ENCODE measurements at regions not wholly inside any gene's neighbourhood (a gene's known extent, or its start where the extent isn't known, plus 50 kb on each side); places are given as distances from the start of the nearest gene placed in this dataset.
"Not testable (repeated sequence)": the region's sequence is repeated elsewhere in the genome, so short reads cannot be mapped to it uniquely, and the experiment has no call there.

DNA sequence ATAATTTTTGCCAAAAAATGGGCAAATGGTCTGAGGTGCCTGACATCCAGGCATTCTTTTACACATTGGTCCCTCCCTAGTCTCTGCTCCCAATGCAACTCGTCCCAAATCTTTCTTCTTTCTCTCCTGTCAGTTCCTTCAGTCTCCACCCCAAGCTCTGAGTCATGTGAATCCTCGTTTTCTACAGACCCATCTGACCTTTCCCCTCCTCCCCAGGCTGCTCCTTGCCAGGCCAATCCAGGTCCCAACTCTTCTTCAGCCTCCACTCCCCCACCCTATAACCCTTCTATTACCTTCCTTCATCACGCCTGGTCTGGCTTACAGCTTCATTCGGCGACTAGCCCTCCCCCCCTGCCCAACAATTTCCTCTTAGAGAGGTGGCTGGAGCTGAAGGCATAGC, 55.3 kb downstream of the BBS10 start:
- DNase-seq (ENCODE audit: low read depth in 1 of 2, low spot score in 1 of 2) = not testable (repeated sequence)

DNA sequence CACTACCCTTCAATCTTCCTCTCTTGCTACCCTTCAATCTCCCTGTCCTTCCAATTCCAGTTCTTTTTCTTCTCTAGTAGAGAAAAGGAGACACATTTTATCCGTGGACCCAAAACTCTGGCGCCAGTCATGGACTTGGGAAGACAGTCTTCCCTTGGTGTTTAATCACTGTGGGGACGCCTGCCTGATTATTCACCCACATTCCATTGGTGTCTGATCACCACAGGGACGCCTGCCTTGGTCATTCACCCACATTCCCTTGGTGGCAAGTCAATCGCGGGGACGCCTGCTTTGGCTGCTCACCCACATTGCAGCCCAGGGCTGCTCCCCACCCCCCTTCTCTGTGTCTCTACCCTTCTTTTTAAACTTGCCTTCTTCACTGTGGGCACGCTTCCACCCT, 55.9 kb downstream of the BBS10 start:
- DNase-seq (ENCODE audit: low read depth in 1 of 2, low spot score in 1 of 2) = not testable (repeated sequence)

DNA sequence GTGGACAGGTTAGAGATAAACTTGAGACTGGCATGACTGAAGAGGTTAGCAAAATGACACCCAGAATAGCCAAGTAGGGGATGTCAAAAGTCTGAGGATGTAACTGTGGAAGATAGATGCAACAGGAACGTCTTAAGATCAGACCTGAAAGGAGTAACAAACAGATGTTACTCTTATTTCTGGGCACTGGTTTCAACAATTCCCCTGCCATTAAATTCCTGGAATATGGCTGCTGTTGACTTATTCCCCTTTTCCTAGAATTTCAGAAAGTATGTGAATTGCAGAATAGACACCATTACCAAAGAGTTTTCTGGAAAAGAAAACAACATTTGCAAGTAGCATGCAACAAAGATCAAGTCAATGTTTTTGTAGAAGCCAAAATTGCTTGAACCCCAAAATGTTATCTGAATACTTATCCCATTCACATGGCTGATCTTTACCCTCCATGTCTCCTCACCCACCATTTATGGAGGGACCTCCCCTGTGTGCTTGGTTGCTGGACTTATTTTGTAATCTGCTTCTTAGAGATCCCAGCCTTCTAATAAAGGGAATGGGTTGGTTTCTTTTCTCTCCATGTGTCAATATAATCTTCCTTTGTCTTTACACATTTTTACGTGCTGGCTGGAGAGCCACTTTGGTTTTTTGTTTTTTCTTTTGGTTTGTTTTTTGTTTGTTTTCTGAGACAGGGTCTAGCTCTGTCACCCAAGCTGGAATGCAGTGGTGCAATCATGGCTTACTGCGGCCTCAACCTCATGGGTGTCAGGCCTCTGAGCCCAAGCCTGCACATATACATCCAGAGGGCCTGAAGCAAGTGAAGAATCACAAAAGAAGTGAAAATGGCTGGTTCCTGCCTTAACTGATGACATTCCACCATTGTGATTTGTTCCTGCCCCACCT, 57.0 kb downstream of the BBS10 start:
- DNase-seq (ENCODE audit: low read depth in 1 of 2, low spot score in 1 of 2) = no peak

- DNase-seq (ENCODE audit: low read depth in 1 of 2, low spot score in 1 of 2) = no peak
Measured at GRCh38 chr12:76288218-76288617, 60.0 kb downstream of the BBS10 start.

DNA sequence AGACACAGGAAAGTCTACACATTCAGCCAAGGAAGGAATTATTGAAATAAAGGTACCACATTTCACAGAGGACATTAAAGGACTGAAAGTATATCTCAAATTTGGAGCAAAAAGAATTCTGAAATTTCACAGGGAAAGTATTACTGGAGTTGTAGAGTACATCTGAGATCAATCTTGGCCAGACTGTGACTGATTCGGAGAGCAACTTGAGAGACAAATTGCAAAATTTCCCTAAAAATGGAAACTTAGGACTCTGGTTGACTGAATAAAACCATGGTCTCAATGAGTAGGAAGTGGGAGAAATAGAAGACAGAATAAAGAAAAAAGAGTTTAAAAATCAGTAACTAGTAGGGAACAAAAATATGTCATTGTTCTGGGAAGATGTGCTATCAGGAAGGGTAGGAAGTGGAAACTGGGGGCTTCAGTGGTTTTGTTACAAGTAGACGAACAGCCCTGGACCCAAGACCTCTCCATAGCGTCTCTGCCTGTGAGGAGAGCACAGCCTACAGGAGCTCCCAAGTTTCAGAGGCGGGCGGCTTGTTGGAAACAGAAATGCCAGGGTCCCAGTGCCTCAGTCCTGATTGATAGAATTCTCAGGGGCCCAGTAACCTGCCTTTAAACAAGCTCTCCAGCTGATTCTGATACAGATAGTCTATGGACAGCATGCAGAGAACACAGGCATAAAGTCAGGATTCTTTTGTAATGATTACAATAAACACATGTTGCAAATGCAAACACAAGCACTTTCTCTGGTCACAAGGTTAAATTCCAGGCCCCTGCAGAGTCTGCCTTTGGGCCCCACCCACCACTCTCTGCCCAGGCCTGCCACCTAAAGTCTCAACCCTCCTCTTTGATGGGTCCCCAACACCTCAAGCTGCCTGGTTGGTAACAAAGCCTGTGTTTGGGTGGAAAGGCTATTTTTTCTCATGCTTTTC, 63.1 kb downstream of the BBS10 start:
- DNase-seq (ENCODE audit: low read depth in 1 of 2, low spot score in 1 of 2) = no peak

DNA sequence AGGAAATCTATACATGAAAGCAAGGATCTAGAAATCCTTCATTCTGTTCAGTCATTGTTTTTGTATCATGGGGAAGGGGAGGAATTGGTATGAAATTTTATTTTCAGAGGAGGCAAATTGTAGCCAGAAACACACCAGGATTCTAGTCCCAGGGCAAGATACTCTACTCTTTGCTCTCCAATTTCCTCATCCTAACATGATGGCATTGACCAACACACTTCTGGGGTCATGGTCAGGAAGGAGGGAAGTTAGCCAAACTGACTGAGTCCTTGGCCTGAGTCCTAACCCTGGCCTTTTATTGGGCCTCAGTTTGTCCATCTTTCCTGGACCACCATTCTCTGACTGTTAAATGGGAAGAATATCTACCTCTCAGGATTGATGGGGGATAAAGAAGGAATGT, 65.5 kb downstream of the BBS10 start:
- no peak for DNase-seq (ENCODE audit: low read depth in 1 of 2, low spot score in 1 of 2)

DNA sequence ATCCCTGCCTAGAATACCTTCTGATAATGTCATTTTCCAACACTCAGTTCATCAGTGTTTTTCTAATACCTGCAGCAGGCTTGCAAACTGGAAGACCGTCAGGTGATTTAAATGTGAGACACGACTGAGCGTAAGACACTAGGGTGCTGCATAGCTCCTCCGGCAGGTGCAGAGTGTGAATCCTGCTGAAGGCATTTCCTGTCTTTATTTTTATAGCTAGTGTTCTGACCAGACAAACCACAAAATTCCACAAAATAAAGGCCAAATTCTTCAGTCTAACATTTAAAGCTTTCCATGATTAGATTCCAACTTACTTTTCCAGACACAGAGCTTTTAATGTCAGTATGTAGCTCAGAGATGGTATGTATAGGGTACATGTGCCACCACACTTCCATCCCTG, 70.7 kb downstream of the BBS10 start:
- DNase-seq (ENCODE audit: low read depth in 1 of 2, low spot score in 1 of 2) = no peak

DNA sequence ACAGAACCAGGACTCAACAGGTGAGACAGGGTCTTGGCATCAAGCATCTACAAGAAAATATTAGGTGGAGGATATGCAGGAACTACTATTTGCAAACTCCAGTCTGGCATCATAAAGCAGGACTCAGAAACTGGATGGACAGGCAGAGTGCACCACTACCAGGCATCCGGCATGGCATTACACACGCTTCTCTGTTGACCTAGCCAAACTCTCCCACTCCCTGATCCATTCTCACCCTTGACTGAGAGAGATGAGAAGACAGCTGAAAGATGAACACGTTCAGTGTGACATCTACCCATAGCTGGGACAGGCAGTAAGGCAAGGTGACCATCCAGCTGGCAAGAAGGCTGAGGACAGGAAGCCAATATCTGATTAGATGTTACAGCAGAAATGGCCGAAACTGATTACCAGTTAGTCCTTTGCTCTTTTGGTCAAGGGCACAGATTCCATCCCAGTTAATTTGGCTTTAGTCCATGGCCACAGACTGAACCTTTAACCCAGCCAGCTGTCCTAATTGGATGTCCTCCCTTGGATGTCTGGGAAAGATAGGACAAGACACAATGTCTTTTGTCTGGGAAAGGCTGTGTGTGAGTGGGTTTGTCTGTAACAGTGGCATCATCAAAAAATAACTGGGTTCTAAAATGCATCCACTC, 71.6 kb downstream of the BBS10 start:
- no peak for DNase-seq (ENCODE audit: low read depth in 1 of 2, low spot score in 1 of 2)

GRCh38 chr12:76275511-76276093, 72.6 kb downstream of the BBS10 start:
- DNase-seq (ENCODE audit: low read depth in 1 of 2, low spot score in 1 of 2) = no peak

GRCh38 chr12:76274420-76275083, 73.7 kb downstream of the BBS10 start:
- peak in 1 of 2 donors; percentile 39 for DNase-seq (ENCODE audit: low read depth in 1 of 2, low spot score in 1 of 2)

GRCh38 chr12:76272287-76272686, 75.9 kb downstream of the BBS10 start:
- DNase-seq (ENCODE audit: low read depth in 1 of 2, low spot score in 1 of 2) = no peak

DNA sequence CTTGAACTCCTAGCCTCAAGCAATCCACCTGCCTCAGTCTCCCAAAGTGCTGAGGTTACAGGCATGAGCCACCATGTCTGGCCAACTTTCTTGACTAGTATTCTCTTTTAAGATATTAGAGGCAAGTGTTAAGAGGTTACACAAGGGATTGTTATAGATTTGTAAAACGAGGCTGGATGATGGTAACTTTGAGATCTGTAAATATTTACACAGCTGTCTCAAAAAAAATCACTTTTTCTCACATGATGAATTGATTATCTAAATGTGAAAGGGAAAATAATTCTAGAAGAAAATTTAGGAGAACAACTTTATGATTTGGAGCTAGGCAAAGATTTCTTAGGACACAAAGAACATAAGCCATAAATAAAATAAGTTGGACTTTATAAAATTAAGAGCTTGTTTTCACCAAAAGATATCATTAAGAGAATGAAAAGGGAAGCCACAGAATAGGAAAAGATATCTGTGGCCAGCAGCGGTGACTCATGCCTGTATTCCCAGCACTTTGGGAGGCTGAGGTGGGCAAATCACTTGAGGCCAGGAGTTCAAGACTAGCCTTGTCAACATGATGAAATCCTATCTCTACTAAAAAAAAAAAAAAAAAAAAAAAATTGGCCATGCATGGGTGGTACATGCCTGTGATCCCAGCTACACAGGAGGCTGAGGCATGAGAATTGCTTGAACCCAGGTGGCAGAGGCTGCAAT, 77.4 kb downstream of the BBS10 start:
- DNase-seq (ENCODE audit: low read depth in 1 of 2, low spot score in 1 of 2) = no peak

DNA sequence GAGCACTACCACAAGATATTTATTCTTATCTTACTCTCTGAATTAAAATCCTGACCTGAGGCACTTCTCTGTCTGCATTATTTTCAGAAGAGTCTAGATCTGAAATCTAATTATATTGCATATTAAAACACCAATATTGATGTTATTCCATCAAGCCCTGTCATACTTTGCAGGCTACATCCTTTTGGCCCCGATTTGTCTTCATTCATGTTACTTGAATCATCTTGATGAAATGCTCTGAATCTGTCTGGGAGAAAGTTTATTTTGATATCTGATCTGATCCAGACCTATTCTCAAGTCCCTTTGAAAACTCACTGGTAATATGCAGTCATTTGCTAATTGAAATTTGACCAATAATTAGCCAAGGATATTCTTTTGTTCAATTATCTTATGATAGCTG, 79.9 kb downstream of the BBS10 start:
- no peak for DNase-seq (ENCODE audit: low read depth in 1 of 2, low spot score in 1 of 2)

DNA sequence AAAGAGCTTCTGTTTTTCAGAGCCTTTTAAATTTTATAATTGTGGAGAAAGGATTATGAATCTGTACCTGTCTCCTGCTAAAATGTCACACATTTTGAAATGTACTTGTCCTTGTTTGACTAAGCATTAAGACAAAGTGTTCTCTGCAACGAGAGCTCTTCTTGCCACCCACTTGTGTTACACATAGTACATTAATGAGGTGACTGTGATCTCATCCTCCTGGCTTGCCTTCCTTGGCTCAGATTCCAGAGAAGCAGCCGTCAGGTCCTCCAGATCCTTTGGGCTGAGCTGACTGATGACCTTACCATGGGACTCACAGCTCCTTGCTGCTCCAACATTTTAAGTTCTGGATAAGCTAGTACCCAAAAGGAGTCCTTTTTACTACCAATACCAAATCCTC, 81.4 kb downstream of the BBS10 start:
- DNase-seq (ENCODE audit: low read depth in 1 of 2, low spot score in 1 of 2) = no peak

GRCh38 chr12:76265424-76266180, 82.6 kb downstream of the BBS10 start:
- no peak for DNase-seq (ENCODE audit: low read depth in 1 of 2, low spot score in 1 of 2)

DNA sequence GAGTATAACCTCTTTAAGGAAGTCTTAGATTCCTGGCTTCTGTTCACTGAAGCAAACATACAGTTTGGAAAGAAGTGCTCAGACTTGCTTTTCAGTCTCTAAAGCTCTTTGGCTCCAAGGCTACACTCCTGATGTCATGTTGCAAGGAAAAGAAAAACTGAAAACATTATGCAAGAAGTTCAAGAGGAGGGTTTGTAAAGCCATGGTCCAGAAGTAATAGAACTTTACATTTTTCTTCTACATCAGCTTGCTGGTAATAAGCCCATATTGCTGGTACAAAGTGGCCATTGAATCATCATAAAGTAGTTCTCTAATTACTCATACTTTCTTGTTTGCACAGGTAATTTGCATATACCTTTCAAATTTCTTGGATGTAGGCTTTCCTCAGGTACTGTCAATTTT, 83.6 kb downstream of the BBS10 start:
- DNase-seq (ENCODE audit: low read depth in 1 of 2, low spot score in 1 of 2) = no peak

- no peak for DNase-seq (ENCODE audit: low read depth in 1 of 2, low spot score in 1 of 2)
Measured at GRCh38 chr12:76263696-76264095, 84.5 kb downstream of the BBS10 start.

- no peak for DNase-seq (ENCODE audit: low read depth in 1 of 2, low spot score in 1 of 2)
Measured at GRCh38 chr12:76260390-76260748, 87.8 kb downstream of the BBS10 start.

GRCh38 chr12:76259660-76260389, 88.4 kb downstream of the BBS10 start:
- no peak for DNase-seq (ENCODE audit: low read depth in 1 of 2, low spot score in 1 of 2)

All from activated CD4-positive, alpha-beta T cell treated with anti-CD3 and anti-CD28 coated beads, Interleukin-2, amount 50 U/mL, for 24 hours (primary cell).